ENCODE measurements at regions not wholly inside any gene's neighbourhood (a gene's known extent, or its start where the extent isn't known, plus 50 kb on each side); places are given as distances from the start of the nearest gene placed in this dataset.
"Not testable (repeated sequence)": the region's sequence is repeated elsewhere in the genome, so short reads cannot be mapped to it uniquely, and the experiment has no call there.

DNA sequence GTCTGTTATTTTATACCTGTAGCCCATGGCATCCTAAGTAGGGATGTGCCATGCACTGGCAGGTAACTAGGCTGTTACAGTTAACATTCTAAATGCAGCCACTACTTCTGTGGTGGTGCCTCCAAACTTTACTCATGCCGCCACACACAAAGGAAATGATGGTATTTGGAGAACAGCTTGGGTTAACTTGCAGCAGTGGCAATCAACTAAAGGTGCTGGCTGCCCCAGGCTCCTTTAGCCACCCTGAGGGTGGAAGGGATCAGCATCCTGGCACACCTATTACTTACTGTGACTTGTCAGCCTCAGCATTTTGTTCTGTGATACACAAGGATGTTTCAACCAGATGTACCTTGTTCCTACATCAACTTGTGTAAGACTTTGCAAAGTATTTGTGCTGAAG lies 221.8 kb upstream of the PPP1R3A start:
- Histone ChIP-seq H3K27me3 (ENCODE audit: insufficient read depth) (peaks cover 14% of the 10 kb centered on the region; the same call in 1 of the 2 replicates), H4K20me1 (ENCODE audit: insufficient read depth) (no peaks in the 10 kb centered on the region), H3K27ac (ENCODE audit: low read depth in 2 of 2, low read length in 1 of 2) (no peak overlapping the region), H3K36me3 (replicated peaks in 1 of 2; ENCODE audit: control insufficient read depth in 1 of 2, insufficient read depth in 2 of 2, low read length in 1 of 2) (no peaks in the 10 kb centered on the region), H3K9ac (no peak overlapping the region), H3F3A (replicated peaks; ENCODE audit: insufficient read depth) (no peaks in the 10 kb centered on the region), H3K79me2 (ENCODE audit: insufficient read depth) (no peaks in the 10 kb centered on the region), H3K9me3 (no peaks in the 10 kb centered on the region), H3K9me2 (no peaks in the 10 kb centered on the region), H2AFZ (ENCODE audit: low read depth) (no peak overlapping the region), H3K4me3 (ENCODE audit: low read depth in 2 of 2, low read length in 1 of 2) (no peak overlapping the region), H3K4me1 (ENCODE audit: control insufficient read depth in 1 of 2, insufficient read depth in 2 of 2, low read depth in 1 of 2, low read length in 1 of 2) (no peaks in the 10 kb centered on the region), H3K4me2 (no peak overlapping the region)
- ChIA-PET CTCF (interaction anchor here (1.7 kb wide), 1 partner anchor 9 kb away, joined by 4 read pairs; no protein-coding TSS in a partner anchor), POLR2A (no interaction called here)
- no peak for DNase-seq
- no peak for TF ChIP-seq FOXM1 (IDR thresholded peaks at IDR 0.05; ENCODE audit: low read depth)
- no peak for TF ChIP-seq USF1 (IDR thresholded peaks at IDR 0.05; ENCODE audit: borderline replicate concordance, low read depth)
- TF ChIP-seq NRF1 (IDR thresholded peaks at IDR 0.05; ENCODE audit: low read depth, low read length): no peak
- no peak for TF ChIP-seq GABPA (IDR thresholded peaks at IDR 0.05; ENCODE audit: low read depth)
- no peak for TF ChIP-seq NFIC (IDR thresholded peaks at IDR 0.05; ENCODE audit: borderline replicate concordance)
- TF ChIP-seq SIN3A (IDR thresholded peaks at IDR 0.05; ENCODE audit: borderline replicate concordance, low read depth, low read length): no peak
- WGBS (ENCODE audit: low lambda C conversion rate): 9% methylated on average over 1 of the region's 1 CpG

GRCh38 chr7:114139690-114140089 lies 220.9 kb upstream of the PPP1R3A start:
- H3K4me2 ChIP-seq; H4K20me1 ChIP-seq (ENCODE audit: insufficient read depth); H3K36me3 ChIP-seq (replicated peaks in 1 of 2; ENCODE audit: control insufficient read depth in 1 of 2, insufficient read depth in 2 of 2, low read length in 1 of 2); H3F3A ChIP-seq (replicated peaks; ENCODE audit: insufficient read depth); POLR2A ChIA-PET; H3K9ac ChIP-seq; H3K27ac ChIP-seq (ENCODE audit: low read depth in 2 of 2, low read length in 1 of 2); DNase-seq; H3K4me1 ChIP-seq (ENCODE audit: control insufficient read depth in 1 of 2, insufficient read depth in 2 of 2, low read depth in 1 of 2, low read length in 1 of 2); H2AFZ ChIP-seq (ENCODE audit: low read depth); H3K9me3 ChIP-seq; H3K9me2 ChIP-seq; H3K4me3 ChIP-seq (ENCODE audit: low read depth in 2 of 2, low read length in 1 of 2); H3K79me2 ChIP-seq (ENCODE audit: insufficient read depth): not testable (repeated sequence)
- peaks cover 14% of the 10 kb centered on the region; the same call in 1 of the 2 replicates for H3K27me3 ChIP-seq (ENCODE audit: insufficient read depth)
- CTCF ChIA-PET: interaction anchor here (1.7 kb wide), 1 partner anchor 10 kb away, joined by 4 read pairs; no protein-coding TSS in a partner anchor
- 4% methylated on average over 5 of the region's 5 CpGs for WGBS (ENCODE audit: low lambda C conversion rate)

DNA sequence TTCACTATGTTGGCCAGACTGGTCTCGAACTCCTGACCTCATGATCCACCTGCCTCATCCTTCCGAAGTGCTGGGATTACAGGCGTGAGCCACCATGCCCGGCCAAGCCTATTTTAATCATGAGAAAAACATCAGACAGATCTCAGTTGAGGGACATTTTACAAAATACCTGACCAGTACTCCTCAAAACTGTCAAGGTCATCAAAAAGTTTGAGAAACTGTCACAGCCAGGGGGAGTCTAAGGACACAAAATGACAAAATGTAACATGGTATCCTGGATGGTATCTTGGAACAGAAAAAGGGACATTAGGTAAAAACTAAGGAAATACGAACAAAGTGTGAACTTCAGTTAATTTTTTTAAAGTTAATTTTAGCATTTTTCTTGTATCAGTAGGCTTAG lies 219.8 kb upstream of the PPP1R3A start:
- Histone ChIP-seq H3K9ac (no peak overlapping the region), H3K79me2 (ENCODE audit: insufficient read depth) (no peaks in the 10 kb centered on the region), H3K36me3 (replicated peaks in 1 of 2; ENCODE audit: control insufficient read depth in 1 of 2, insufficient read depth in 2 of 2, low read length in 1 of 2) (no peaks in the 10 kb centered on the region), H3K4me2 (no peak overlapping the region), H3K9me2 (no peaks in the 10 kb centered on the region), H3F3A (replicated peaks; ENCODE audit: insufficient read depth) (no peaks in the 10 kb centered on the region), H4K20me1 (ENCODE audit: insufficient read depth) (no peaks in the 10 kb centered on the region), H3K4me3 (ENCODE audit: low read depth in 2 of 2, low read length in 1 of 2) (no peak overlapping the region), H3K4me1 (ENCODE audit: control insufficient read depth in 1 of 2, insufficient read depth in 2 of 2, low read depth in 1 of 2, low read length in 1 of 2) (no peaks in the 10 kb centered on the region), H3K9me3 (no peaks in the 10 kb centered on the region), H2AFZ (ENCODE audit: low read depth) (no peak overlapping the region), H3K27me3 (ENCODE audit: insufficient read depth) (peaks cover 15% of the 10 kb centered on the region; the same call in 1 of the 2 replicates), H3K27ac (ENCODE audit: low read depth in 2 of 2, low read length in 1 of 2) (no peak overlapping the region)
- WGBS (ENCODE audit: low lambda C conversion rate): 2% methylated on average over 5 of the region's 5 CpGs
- CTCF ChIA-PET: no interaction called here
- no peak for DNase-seq
- TF ChIP-seq MXI1 (IDR thresholded peaks at IDR 0.05; ENCODE audit: low read depth, low read length) (no peak), GATA2 (CRISPR knock-in tag; IDR thresholded peaks at IDR 0.05) (no peak), FOSL2 (IDR thresholded peaks at IDR 0.05; ENCODE audit: borderline replicate concordance, low read depth) (no peak), MEF2A (IDR thresholded peaks at IDR 0.05; ENCODE audit: borderline replicate concordance, low read depth) (no peak), ELF1 (IDR thresholded peaks at IDR 0.05) (no peak), RXRA (IDR thresholded peaks at IDR 0.05; ENCODE audit: borderline replicate concordance, low read depth) (no peak), TEAD4 (IDR thresholded peaks at IDR 0.05; ENCODE audit: borderline replicate concordance, insufficient read depth) (no peak)
- TF ChIP-seq, protein P1, sequence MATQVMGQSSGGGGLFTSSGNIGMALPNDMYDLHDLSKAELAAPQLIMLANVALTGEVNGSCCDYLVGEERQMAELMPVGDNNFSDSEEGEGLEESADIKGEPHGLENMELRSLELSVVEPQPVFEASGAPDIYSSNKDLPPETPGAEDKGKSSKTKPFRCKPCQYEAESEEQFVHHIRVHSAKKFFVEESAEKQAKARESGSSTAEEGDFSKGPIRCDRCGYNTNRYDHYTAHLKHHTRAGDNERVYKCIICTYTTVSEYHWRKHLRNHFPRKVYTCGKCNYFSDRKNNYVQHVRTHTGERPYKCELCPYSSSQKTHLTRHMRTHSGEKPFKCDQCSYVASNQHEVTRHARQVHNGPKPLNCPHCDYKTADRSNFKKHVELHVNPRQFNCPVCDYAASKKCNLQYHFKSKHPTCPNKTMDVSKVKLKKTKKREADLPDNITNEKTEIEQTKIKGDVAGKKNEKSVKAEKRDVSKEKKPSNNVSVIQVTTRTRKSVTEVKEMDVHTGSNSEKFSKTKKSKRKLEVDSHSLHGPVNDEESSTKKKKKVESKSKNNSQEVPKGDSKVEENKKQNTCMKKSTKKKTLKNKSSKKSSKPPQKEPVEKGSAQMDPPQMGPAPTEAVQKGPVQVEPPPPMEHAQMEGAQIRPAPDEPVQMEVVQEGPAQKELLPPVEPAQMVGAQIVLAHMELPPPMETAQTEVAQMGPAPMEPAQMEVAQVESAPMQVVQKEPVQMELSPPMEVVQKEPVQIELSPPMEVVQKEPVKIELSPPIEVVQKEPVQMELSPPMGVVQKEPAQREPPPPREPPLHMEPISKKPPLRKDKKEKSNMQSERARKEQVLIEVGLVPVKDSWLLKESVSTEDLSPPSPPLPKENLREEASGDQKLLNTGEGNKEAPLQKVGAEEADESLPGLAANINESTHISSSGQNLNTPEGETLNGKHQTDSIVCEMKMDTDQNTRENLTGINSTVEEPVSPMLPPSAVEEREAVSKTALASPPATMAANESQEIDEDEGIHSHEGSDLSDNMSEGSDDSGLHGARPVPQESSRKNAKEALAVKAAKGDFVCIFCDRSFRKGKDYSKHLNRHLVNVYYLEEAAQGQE (IDR thresholded peaks at IDR 0.05; ENCODE audit: low read depth, low read length): no peak
- POLR2A ChIA-PET: no interaction called here

All from SK-N-SH (cell line).